ENCODE measurements at regions not wholly inside any gene's neighbourhood (a gene's known extent, or its start where the extent isn't known, plus 50 kb on each side); places are given as distances from the start of the nearest gene placed in this dataset.
A peak's percentile ranks its signal among the peaks of the same experiment; 100 is the strongest.

DNA sequence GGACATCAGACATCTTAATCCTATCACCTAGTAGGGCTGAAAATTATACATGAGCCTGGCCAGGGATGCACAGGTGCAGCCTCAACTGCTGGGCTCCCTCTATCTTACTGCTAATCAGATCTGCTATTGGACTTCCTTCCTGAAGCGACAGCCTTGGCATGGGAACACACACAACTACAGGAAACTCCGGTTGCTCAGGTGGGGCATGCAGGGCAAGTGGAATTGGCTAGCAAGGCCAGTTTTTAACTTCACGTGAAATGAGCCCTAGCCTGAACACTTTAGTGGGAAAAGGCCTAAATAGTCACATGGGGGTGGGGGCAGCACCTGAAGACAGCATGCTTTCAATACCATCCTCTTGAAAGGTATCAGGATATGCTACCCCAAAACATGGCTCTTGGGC, 147.9 kb upstream of the NCKAP5 start:
- TF ChIP-seq, protein P1, sequence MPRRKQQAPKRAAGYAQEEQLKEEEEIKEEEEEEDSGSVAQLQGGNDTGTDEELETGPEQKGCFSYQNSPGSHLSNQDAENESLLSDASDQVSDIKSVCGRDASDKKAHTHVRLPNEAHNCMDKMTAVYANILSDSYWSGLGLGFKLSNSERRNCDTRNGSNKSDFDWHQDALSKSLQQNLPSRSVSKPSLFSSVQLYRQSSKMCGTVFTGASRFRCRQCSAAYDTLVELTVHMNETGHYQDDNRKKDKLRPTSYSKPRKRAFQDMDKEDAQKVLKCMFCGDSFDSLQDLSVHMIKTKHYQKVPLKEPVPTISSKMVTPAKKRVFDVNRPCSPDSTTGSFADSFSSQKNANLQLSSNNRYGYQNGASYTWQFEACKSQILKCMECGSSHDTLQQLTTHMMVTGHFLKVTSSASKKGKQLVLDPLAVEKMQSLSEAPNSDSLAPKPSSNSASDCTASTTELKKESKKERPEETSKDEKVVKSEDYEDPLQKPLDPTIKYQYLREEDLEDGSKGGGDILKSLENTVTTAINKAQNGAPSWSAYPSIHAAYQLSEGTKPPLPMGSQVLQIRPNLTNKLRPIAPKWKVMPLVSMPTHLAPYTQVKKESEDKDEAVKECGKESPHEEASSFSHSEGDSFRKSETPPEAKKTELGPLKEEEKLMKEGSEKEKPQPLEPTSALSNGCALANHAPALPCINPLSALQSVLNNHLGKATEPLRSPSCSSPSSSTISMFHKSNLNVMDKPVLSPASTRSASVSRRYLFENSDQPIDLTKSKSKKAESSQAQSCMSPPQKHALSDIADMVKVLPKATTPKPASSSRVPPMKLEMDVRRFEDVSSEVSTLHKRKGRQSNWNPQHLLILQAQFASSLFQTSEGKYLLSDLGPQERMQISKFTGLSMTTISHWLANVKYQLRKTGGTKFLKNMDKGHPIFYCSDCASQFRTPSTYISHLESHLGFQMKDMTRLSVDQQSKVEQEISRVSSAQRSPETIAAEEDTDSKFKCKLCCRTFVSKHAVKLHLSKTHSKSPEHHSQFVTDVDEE (CRISPR knock-in tag; IDR thresholded peaks at IDR 0.05) = no peak
- TF ChIP-seq ZNF8 (CRISPR knock-in tag; IDR thresholded peaks at IDR 0.05) (no peak), PPARA (CRISPR knock-in tag; IDR thresholded peaks at IDR 0.05; ENCODE audit: borderline replicate concordance) (no peak), ESRRG (CRISPR knock-in tag; IDR thresholded peaks at IDR 0.05) (no peak), ZC3H10 (CRISPR knock-in tag; IDR thresholded peaks at IDR 0.05) (no peak), ARNTL (CRISPR knock-in tag; IDR thresholded peaks at IDR 0.05; ENCODE audit: borderline replicate concordance, low read depth) (no peak), ISL1 (CRISPR knock-in tag; IDR thresholded peaks at IDR 0.05) (no peak), TOX (CRISPR knock-in tag; IDR thresholded peaks at IDR 0.05; ENCODE audit: borderline replicate concordance) (no peak), SNAI2 (CRISPR knock-in tag; IDR thresholded peaks at IDR 0.05) (no peak), CSDC2 (CRISPR knock-in tag; IDR thresholded peaks at IDR 0.05) (no peak), OSR1 (CRISPR knock-in tag; IDR thresholded peaks at IDR 0.05) (no peak), BACH2 (CRISPR knock-in tag; IDR thresholded peaks at IDR 0.05; ENCODE audit: borderline replicate concordance) (no peak), ZNF565 (CRISPR knock-in tag; conservative IDR thresholded peaks at IDR 0.05; ENCODE audit: low read depth) (no peak), RARB (CRISPR knock-in tag; IDR thresholded peaks at IDR 0.05) (no peak), TCF4 (CRISPR knock-in tag; IDR thresholded peaks at IDR 0.05; ENCODE audit: borderline replicate concordance) (no peak)
- TF ChIP-seq, protein P2, sequence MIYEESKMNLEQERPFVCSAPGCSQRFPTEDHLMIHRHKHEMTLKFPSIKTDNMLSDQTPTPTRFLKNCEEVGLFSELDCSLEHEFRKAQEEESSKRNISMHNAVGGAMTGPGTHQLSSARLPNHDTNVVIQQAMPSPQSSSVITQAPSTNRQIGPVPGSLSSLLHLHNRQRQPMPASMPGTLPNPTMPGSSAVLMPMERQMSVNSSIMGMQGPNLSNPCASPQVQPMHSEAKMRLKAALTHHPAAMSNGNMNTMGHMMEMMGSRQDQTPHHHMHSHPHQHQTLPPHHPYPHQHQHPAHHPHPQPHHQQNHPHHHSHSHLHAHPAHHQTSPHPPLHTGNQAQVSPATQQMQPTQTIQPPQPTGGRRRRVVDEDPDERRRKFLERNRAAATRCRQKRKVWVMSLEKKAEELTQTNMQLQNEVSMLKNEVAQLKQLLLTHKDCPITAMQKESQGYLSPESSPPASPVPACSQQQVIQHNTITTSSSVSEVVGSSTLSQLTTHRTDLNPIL (CRISPR knock-in tag; IDR thresholded peaks at IDR 0.05; ENCODE audit: low read depth) = no peak
- TF ChIP-seq, protein P3, sequence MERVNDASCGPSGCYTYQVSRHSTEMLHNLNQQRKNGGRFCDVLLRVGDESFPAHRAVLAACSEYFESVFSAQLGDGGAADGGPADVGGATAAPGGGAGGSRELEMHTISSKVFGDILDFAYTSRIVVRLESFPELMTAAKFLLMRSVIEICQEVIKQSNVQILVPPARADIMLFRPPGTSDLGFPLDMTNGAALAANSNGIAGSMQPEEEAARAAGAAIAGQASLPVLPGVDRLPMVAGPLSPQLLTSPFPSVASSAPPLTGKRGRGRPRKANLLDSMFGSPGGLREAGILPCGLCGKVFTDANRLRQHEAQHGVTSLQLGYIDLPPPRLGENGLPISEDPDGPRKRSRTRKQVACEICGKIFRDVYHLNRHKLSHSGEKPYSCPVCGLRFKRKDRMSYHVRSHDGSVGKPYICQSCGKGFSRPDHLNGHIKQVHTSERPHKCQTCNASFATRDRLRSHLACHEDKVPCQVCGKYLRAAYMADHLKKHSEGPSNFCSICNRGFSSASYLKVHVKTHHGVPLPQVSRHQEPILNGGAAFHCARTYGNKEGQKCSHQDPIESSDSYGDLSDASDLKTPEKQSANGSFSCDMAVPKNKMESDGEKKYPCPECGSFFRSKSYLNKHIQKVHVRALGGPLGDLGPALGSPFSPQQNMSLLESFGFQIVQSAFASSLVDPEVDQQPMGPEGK (CRISPR knock-in tag; IDR thresholded peaks at IDR 0.05; ENCODE audit: borderline replicate concordance) = no peak
- no peak for ATAC-seq

DNA sequence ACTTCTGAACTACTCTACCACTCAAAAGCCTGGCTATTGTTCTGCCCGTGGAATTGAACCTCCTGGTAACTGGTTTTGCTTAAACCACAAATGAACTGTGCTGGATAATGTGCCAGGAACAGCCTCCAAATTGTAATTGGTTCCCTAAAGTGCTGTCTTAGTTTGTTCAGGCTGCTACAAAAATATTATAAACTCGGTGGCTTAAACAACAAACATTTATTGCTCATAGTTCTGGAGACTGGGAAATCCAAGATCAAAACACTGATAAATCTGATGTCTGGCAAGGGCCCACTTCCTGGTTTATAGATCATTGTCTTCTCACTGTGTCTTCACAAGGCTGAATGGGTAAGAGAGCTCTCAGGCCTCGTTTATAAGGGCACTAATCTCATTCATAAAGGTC, 149.2 kb upstream of the NCKAP5 start:
- TF ChIP-seq OSR1 (CRISPR knock-in tag; IDR thresholded peaks at IDR 0.05) (no peak), ZFP30 (CRISPR knock-in tag; IDR thresholded peaks at IDR 0.05) (no peak), CSDC2 (CRISPR knock-in tag; IDR thresholded peaks at IDR 0.05) (no peak), ZFP3 (CRISPR knock-in tag; IDR thresholded peaks at IDR 0.05) (no peak), ARNTL (CRISPR knock-in tag; IDR thresholded peaks at IDR 0.05; ENCODE audit: borderline replicate concordance, low read depth) (no peak)
- TF ChIP-seq, protein P2 (CRISPR knock-in tag; IDR thresholded peaks at IDR 0.05; ENCODE audit: low read depth) = no peak
- TF ChIP-seq, protein P4, sequence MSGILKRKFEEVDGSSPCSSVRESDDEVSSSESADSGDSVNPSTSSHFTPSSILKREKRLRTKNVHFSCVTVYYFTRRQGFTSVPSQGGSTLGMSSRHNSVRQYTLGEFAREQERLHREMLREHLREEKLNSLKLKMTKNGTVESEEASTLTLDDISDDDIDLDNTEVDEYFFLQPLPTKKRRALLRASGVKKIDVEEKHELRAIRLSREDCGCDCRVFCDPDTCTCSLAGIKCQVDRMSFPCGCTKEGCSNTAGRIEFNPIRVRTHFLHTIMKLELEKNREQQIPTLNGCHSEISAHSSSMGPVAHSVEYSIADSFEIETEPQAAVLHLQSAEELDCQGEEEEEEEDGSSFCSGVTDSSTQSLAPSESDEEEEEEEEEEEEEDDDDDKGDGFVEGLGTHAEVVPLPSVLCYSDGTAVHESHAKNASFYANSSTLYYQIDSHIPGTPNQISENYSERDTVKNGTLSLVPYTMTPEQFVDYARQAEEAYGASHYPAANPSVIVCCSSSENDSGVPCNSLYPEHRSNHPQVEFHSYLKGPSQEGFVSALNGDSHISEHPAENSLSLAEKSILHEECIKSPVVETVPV (CRISPR knock-in tag; IDR thresholded peaks at IDR 0.05) = no peak
- peak; percentile 50 for ATAC-seq

DNA sequence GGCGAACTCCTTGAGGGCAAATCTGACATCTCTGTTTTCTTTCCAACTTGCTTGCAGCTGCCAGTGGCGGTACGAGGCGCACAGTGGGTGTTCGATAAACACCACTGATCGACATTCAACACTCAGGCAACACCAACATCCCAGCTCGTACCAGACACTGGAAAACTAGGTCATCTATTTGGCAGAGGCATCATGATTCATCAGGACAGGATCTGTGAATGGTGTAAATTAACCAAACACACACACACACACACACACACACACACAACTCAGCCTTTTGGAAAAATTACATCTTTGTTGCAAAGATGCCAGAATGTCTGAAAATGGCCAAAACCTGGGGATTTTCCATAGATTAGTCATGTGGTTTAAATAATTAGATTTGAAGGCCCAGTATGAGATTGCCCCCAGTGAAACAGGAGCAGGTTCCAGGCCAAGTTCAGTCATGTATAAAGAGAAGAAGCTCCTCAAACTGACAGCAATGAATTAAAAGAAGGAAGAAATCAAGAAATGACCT, 150.5 kb upstream of the NCKAP5 start:
- no peak for TF ChIP-seq CSDC2 (CRISPR knock-in tag; IDR thresholded peaks at IDR 0.05)
- TF ChIP-seq, protein P2 (CRISPR knock-in tag; IDR thresholded peaks at IDR 0.05; ENCODE audit: low read depth) = no peak
- TF ChIP-seq, protein P3 (CRISPR knock-in tag; IDR thresholded peaks at IDR 0.05; ENCODE audit: borderline replicate concordance) = peak; percentile 91
- peak; percentile 21; the same call in 1 of the 2 replicates for TF ChIP-seq ZNF8 (CRISPR knock-in tag; IDR thresholded peaks at IDR 0.05)
- 0 out of 2 replicates have a peak, but pooled peaks have one; percentile 26 for TF ChIP-seq ZFP3 (CRISPR knock-in tag; IDR thresholded peaks at IDR 0.05)
- TF ChIP-seq ISL1 (CRISPR knock-in tag; IDR thresholded peaks at IDR 0.05) = peak; percentile 76
- TF ChIP-seq PPARA (CRISPR knock-in tag; IDR thresholded peaks at IDR 0.05; ENCODE audit: borderline replicate concordance) = no peak
- no peak for TF ChIP-seq RARB (CRISPR knock-in tag; IDR thresholded peaks at IDR 0.05)
- TF ChIP-seq TOX (CRISPR knock-in tag; IDR thresholded peaks at IDR 0.05; ENCODE audit: borderline replicate concordance) = no peak
- peak; percentile 88 for ATAC-seq

All from SK-N-SH treated with all-trans-retinoic acid at 6 μM for 48 hours (cell line).